ENCODE measurements at regions not wholly inside any gene's neighbourhood (a gene's known extent, or its start where the extent isn't known, plus 50 kb on each side); places are given as distances from the start of the nearest gene placed in this dataset.

DNA sequence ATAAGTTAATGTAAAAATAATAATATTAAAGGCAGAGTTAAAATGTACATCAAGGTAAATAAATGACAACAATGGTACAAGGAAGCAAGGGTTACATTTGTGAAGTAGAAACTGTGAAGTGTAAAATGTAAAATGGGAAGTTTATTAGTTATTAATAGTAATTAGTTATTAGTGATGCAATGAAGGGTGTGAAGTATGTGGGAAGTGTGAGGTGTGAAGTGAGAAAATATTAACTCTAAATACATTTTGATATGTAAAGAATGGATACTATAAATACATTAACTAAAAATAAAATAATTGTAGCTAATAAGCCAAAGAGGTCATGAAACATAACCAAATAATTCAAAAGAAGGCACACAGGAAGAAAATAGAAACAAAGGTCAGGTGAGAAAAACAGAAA lies 316.4 kb downstream of the GBA3 start:
- H3K27me3 Mint-ChIP-seq = no peaks in the 10 kb centered on the region
- no peak overlapping the region for H2AFZ ChIP-seq (ENCODE audit: insufficient read depth, low read depth, low read length, poor library complexity, severe bottlenecking)
- H3K4me1 ChIP-seq (ENCODE audit: control insufficient read depth in 2 of 2, insufficient read depth in 2 of 2, low read length in 2 of 2) = no peaks in the 10 kb centered on the region
- H4K20me1 ChIP-seq (ENCODE audit: control insufficient read depth, insufficient read depth, low read length, poor library complexity, severe bottlenecking) = no peaks in the 10 kb centered on the region
- H3K27ac Mint-ChIP-seq = no peak overlapping the region
- H3K4me3 Mint-ChIP-seq = no peak overlapping the region
- peaks cover 0 to 1% (median 0%) of the 10 kb centered on the region in 3 donors for H3K9me3 ChIP-seq (ENCODE audit: control extremely low read depth in 1 of 3, control insufficient read depth in 2 of 3, insufficient read depth in 1 of 3, low read length in 2 of 3)
- H3K36me3 ChIP-seq (replicated peaks in 1 of 2; ENCODE audit: control extremely low read depth in 1 of 2, control insufficient read depth in 1 of 2, extremely low read depth in 1 of 2, insufficient read depth in 2 of 2, low read length in 1 of 2) = no peaks in the 10 kb centered on the region
- no peaks in the 10 kb centered on the region for H3K9me3 Mint-ChIP-seq (ENCODE audit: insufficient read depth)
- H3K27me3 ChIP-seq (replicated peaks in 1 of 4; ENCODE audit: control extremely low read depth in 1 of 4, control insufficient read depth in 3 of 4, insufficient read depth in 4 of 4, low read length in 3 of 4) = no peaks in the 10 kb centered on the region
- no peak overlapping the region for H3K4me3 ChIP-seq (ENCODE audit: control extremely low read depth in 1 of 5, extremely low read depth in 1 of 5, insufficient read depth in 1 of 5, low read depth in 2 of 5, low read length in 4 of 5)
- POLR2A ChIA-PET = no interaction called here
- CTCF ChIA-PET = no interaction called here
- no peak overlapping the region for H3K9ac ChIP-seq (ENCODE audit: low read length)
- intact Hi-C loops (cut with micrococcal nuclease) = no loop called here
- no peak for DNase-seq
- no peak overlapping the region for H3K4me2 ChIP-seq (replicated peaks; ENCODE audit: low read depth, low read length, poor library complexity, severe bottlenecking)
- H3K4me1 Mint-ChIP-seq = no peaks in the 10 kb centered on the region
- no peak for ATAC-seq (ENCODE audit: low read depth)
- no peak overlapping the region for H3K27ac ChIP-seq (ENCODE audit: low read length in 2 of 2)
- TF ChIP-seq, protein P1, sequence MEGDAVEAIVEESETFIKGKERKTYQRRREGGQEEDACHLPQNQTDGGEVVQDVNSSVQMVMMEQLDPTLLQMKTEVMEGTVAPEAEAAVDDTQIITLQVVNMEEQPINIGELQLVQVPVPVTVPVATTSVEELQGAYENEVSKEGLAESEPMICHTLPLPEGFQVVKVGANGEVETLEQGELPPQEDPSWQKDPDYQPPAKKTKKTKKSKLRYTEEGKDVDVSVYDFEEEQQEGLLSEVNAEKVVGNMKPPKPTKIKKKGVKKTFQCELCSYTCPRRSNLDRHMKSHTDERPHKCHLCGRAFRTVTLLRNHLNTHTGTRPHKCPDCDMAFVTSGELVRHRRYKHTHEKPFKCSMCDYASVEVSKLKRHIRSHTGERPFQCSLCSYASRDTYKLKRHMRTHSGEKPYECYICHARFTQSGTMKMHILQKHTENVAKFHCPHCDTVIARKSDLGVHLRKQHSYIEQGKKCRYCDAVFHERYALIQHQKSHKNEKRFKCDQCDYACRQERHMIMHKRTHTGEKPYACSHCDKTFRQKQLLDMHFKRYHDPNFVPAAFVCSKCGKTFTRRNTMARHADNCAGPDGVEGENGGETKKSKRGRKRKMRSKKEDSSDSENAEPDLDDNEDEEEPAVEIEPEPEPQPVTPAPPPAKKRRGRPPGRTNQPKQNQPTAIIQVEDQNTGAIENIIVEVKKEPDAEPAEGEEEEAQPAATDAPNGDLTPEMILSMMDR (IDR thresholded peaks at IDR 0.05) = no peak
- TF ChIP-seq EZH2 (IDR thresholded peaks at IDR 0.05; ENCODE audit: borderline replicate concordance, insufficient read depth, low read depth, low read length, poor library complexity, severe bottlenecking) = no peak
- no peaks in the 10 kb centered on the region for H3K79me2 ChIP-seq (ENCODE audit: control insufficient read depth, insufficient read depth, low read length)

DNA sequence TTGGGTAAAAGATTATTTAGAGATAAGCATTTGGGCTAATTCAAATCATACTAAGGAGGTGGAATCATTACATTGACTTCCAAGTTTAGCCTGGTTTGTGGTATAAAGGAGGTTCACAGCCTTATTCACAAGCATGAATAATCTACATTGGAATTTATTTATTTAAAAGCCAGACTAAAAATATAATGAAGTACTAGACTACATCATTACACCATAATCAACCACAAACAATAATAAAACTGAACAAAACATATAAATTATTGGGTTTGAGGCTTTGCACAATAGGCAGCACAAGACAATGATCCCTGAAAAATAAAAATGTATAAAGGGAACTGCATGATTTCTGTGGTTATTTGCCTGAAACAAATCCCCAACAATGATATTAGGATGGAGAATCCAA lies 314.0 kb downstream of the GBA3 start:
- Histone ChIP-seq H3K4me3 (ENCODE audit: control extremely low read depth in 1 of 5, extremely low read depth in 1 of 5, insufficient read depth in 1 of 5, low read depth in 2 of 5, low read length in 4 of 5) (no peak overlapping the region), H3K27ac (ENCODE audit: low read length in 2 of 2) (no peak overlapping the region), H4K20me1 (ENCODE audit: control insufficient read depth, insufficient read depth, low read length, poor library complexity, severe bottlenecking) (no peaks in the 10 kb centered on the region), H2AFZ (ENCODE audit: insufficient read depth, low read depth, low read length, poor library complexity, severe bottlenecking) (no peak overlapping the region), H3K36me3 (replicated peaks in 1 of 2; ENCODE audit: control extremely low read depth in 1 of 2, control insufficient read depth in 1 of 2, extremely low read depth in 1 of 2, insufficient read depth in 2 of 2, low read length in 1 of 2) (no peaks in the 10 kb centered on the region), H3K79me2 (ENCODE audit: control insufficient read depth, insufficient read depth, low read length) (no peaks in the 10 kb centered on the region), H3K4me2 (replicated peaks; ENCODE audit: low read depth, low read length, poor library complexity, severe bottlenecking) (no peak overlapping the region), H3K27me3 (replicated peaks in 1 of 4; ENCODE audit: control extremely low read depth in 1 of 4, control insufficient read depth in 3 of 4, insufficient read depth in 4 of 4, low read length in 3 of 4) (no peaks in the 10 kb centered on the region), H3K9ac (ENCODE audit: low read length) (no peak overlapping the region), H3K9me3 (ENCODE audit: control extremely low read depth in 1 of 3, control insufficient read depth in 2 of 3, insufficient read depth in 1 of 3, low read length in 2 of 3) (peaks cover 0 to 1% (median 0%) of the 10 kb centered on the region in 3 donors), H3K4me1 (ENCODE audit: control insufficient read depth in 2 of 2, insufficient read depth in 2 of 2, low read length in 2 of 2) (no peaks in the 10 kb centered on the region)
- intact Hi-C loops (cut with micrococcal nuclease) = no loop called here
- Mint-ChIP-seq H3K4me3 (no peak overlapping the region), H3K4me1 (no peaks in the 10 kb centered on the region), H3K9me3 (ENCODE audit: insufficient read depth) (no peaks in the 10 kb centered on the region), H3K27me3 (no peaks in the 10 kb centered on the region), H3K27ac (no peak overlapping the region)
- DNase-seq (no peak), ATAC-seq (ENCODE audit: low read depth) (no peak)
- POLR2A ChIA-PET = no interaction called here
- TF ChIP-seq EZH2 (IDR thresholded peaks at IDR 0.05; ENCODE audit: borderline replicate concordance, insufficient read depth, low read depth, low read length, poor library complexity, severe bottlenecking) = no peak
- TF ChIP-seq, protein P1 (IDR thresholded peaks at IDR 0.05) = no peak
- CTCF ChIA-PET = no interaction called here
